IPS DF 6.9 (cell line): ENCODE measurements at regions not wholly inside any gene's neighbourhood (a gene's known extent, or its start where the extent isn't known, plus 50 kb on each side); places are given as distances from the start of the nearest gene placed in this dataset.

Experiments used
- DNase-seq: peaks from one replicate; pipeline ENCODE4 v3.0.0-alpha.2; 2013; ENCODE audit warnings: low read depth, low spot score
- H3K27ac ChIP-seq: one replicate; pipeline ENCODE4 v1.5.1; 2013; ENCODE audit warnings: low read length, control low read depth
- H3K27me3 ChIP-seq: 2 replicates; pipeline ENCODE4 v1.6.1; 2013; ENCODE audit warnings: mild to moderate bottlenecking, low read length; ENCODE audit not compliant: control insufficient read depth, insufficient read depth
- H3K36me3 ChIP-seq: 2 replicates; pipeline ENCODE4 v1.6.1; 2013; ENCODE audit warnings: low read length; ENCODE audit not compliant: control insufficient read depth, insufficient read depth
- H3K4me1 ChIP-seq: 2 replicates; pipeline ENCODE4 v1.6.1; 2013; ENCODE audit warnings: low read length; ENCODE audit not compliant: control insufficient read depth, insufficient read depth
- H3K4me3 ChIP-seq: 2 replicates; pipeline ENCODE4 v1.5.1; 2013; ENCODE audit warnings: mild to moderate bottlenecking, low read length
- H3K9me3 ChIP-seq: 2 replicates; pipeline ENCODE4 v1.6.1; 2013; ENCODE audit warnings: low read length, inconsistent platforms; ENCODE audit not compliant: control insufficient read depth, insufficient read depth
- WGBS: extraction: QIAGEN DNeasy Blood & Tissue Kit; methylation state at CpG from one replicate; pipeline ENCODE4 v1.1.7; 2013; ENCODE audit warnings: mixed read lengths, missing lambda C conversion rate; ENCODE audit not compliant: insufficient read length, insufficient coverage; 5-methylcytosine and 5-hydroxymethylcytosine counted together

DNA sequence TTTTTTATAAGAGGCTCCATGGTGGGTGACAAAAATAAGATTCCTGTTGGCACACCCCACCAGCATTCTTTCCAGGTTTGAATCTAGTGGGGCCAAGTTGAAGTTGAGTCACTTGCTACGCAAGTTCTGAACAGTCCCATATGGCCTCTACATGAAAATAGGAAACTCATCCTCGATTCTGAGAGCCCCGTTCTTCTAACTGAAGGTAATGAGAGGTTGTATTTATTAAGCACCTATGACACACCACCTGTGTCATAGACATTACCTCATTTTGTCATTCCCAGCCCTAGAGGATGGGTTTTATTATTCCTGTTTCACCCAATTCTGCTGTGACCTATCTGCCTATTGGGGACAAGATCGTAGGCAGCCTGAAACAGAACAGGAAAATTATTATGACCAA is 131.7 kb downstream of the ACTL7B start:
- no CpG with 5 or more reads among the region's 4 CpGs for WGBS

DNA sequence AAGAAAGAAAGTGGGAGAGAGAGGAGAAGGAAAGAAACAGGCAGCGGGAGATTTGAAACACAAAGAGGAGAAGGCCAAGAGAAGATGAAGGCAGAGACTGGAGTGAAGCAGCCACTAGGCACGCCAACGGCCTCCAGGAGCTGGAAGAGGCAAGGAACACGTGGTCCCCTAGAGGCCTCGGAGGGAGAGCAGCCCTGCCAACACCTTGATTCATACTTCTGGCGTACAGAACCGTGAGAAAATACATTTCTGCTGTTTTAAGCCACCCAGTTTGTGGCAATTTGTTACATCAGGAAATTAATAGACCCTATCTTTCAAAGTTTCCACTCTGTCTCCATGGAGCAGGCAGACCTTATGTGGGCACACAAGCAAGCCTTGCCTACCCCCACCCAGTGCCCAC is 133.4 kb downstream of the ACTL7B start:
- Histone ChIP-seq H3K4me3 (no peak overlapping the region), H3K27me3 (no peaks in the 10 kb centered on the region), H3K9me3 (no peaks in the 10 kb centered on the region), H3K27ac (no peak overlapping the region), H3K36me3 (no peaks in the 10 kb centered on the region), H3K4me1 (no peaks in the 10 kb centered on the region)
- no peak for DNase-seq
- no CpG with 5 or more reads among the region's 7 CpGs for WGBS

More for the DNA sequence above, 131.7 kb downstream of the ACTL7B start:
- H3K4me3 ChIP-seq: no peak overlapping the region
- no peaks in the 10 kb centered on the region for H3K27me3 ChIP-seq
- no peaks in the 10 kb centered on the region for H3K9me3 ChIP-seq
- no peak overlapping the region for H3K27ac ChIP-seq
- H3K36me3 ChIP-seq: no peaks in the 10 kb centered on the region
- DNase-seq: no peak
- H3K4me1 ChIP-seq: no peaks in the 10 kb centered on the region

DNA sequence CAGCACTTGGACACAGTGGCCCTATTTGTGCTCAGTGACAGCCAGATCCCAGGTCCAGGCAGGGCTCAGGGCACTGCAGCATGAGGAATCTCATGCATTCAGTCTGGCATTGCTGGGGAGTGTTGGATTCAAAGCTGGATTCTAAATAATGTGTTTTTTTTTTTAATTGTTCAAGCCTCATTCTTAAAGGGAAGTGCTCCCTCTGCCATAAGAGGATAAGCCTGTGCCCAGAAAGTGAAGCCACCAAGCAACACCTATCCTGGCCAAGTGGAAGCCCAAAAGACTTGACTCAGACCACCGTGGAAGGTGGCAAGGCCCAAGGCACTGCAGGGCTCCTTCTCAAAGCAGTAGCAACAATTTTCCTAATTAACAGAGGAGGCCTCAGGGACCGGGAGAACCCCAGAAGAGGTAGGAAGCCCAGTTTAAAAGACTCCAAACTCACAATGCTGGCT is 135.6 kb downstream of the ACTL7B start:
- H3K4me3 ChIP-seq: no peak overlapping the region
- no peaks in the 10 kb centered on the region for H3K36me3 ChIP-seq
- H3K27ac ChIP-seq: no peak overlapping the region
- H3K27me3 ChIP-seq: no peaks in the 10 kb centered on the region
- DNase-seq: no peak
- no peaks in the 10 kb centered on the region for H3K4me1 ChIP-seq
- WGBS: no CpG with 5 or more reads among the region's 2 CpGs
- no peaks in the 10 kb centered on the region for H3K9me3 ChIP-seq

DNA sequence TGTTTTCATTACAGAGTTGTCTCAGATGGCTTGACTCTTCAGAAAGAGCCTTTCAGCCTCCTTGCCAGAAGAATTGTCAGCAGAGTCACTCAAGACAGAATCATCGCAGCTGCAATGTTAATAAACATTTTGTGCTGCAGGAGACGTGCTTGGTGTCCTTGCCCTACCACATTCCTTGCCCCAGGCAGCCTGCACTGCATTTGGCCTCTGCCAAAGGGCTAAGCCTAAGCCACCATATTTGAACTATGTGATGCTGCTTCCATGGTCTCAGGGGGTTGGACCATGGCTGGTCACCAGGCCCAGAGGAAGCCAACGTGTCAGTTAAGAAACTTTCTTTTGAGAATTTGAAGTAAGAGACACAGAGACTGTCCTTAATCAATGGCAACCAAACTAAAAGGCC is 145.4 kb downstream of the ACTL7B start:
- Histone ChIP-seq H3K4me3 (no peak overlapping the region), H3K4me1 (no peaks in the 10 kb centered on the region), H3K9me3 (no peaks in the 10 kb centered on the region), H3K36me3 (no peaks in the 10 kb centered on the region), H3K27me3 (no peaks in the 10 kb centered on the region), H3K27ac (no peak overlapping the region)
- no CpG with 5 or more reads among the region's 3 CpGs for WGBS
- DNase-seq: no peak

DNA sequence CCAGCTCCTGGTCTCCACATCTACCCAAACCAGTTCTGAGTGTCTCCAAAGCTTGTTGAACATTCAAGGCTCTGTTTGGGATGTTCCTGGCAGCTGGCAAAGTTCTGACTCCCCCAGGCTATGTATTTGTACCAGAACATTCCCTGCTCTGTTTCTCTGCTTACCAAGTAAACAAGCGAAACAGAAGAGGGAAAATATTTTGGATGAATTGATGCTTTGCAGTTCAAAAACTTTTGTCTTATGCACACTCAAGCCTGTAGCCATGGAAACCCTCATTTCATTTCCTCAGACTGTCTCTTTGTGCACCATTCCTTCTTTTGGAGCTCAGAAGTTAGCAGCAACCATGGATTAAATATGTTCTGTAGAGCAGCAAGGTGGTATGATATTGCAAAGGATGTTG is 145.8 kb downstream of the ACTL7B start:
- no peaks in the 10 kb centered on the region for H3K9me3 ChIP-seq
- WGBS: no CpG with 5 or more reads among the region's 1 CpG
- DNase-seq: no peak
- H3K27me3 ChIP-seq: no peaks in the 10 kb centered on the region
- H3K27ac ChIP-seq: no peak overlapping the region
- H3K4me1 ChIP-seq: no peaks in the 10 kb centered on the region
- H3K4me3 ChIP-seq: no peak overlapping the region
- H3K36me3 ChIP-seq: no peaks in the 10 kb centered on the region

DNA sequence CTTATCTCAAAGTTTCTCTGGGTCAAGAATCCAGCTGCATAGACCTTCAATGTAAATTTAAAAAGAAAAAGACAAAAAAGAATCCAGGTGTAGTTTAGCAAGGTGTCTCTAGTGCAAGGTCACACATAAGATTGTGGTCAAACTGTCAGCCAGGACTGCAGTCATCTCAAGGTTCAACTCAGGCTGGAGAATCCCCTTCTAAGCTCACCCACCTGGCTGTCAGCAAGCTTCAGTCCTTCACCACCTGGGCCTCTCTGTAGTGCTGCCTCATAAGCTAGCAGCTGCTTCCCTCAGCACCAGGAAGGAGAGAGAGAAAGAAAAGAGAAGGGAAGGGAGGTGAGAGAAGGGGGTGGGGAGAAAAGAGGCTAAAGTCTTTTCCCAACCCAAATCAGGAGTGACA is 146.7 kb downstream of the ACTL7B start:
- H3K36me3 ChIP-seq: no peaks in the 10 kb centered on the region
- no peaks in the 10 kb centered on the region for H3K27me3 ChIP-seq
- no peak for DNase-seq
- no peaks in the 10 kb centered on the region for H3K4me1 ChIP-seq
- H3K27ac ChIP-seq: no peak overlapping the region
- no peaks in the 10 kb centered on the region for H3K9me3 ChIP-seq
- H3K4me3 ChIP-seq: no peak overlapping the region

DNA sequence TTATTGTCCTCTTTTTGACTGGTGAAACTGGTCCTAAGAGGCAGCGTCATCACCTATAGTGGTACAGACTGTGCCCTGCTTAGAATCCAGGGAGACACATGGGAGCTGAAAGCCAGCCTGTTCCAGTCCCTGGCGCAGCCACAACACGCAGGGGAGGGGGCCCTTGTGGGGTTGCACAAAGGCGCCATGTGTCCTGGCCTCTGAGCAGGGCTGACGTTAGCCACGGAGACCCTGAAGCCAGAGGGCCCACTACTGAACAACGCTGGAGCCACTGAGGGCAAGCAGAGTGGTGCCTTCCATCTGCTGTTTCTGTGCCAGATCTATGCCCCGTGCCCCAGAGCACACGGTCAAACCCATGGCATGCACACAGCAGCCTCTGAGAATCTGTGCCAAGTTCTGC is 147.3 kb downstream of the ACTL7B start:
- WGBS: no CpG with 5 or more reads among the region's 9 CpGs
- DNase-seq: no peak
- H3K4me1 ChIP-seq: no peaks in the 10 kb centered on the region

DNA sequence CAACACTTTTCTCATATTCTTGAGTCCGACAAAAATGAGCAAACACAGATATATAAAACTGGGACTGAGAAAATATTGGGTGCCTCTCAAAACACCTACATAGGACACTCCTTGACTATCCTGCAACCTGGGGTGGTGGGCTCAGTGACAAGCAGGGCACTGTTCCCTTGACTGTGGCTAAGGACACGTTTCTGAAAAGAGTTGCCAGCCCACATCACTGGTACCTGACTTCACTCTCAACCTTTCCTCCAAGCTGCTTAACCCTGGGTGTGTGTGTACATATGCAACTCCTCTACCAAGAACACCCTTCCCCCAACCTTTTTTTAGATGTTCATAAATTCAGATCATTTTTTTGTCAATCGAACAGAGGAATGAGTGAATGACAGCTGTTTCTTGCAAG is 148.7 kb downstream of the ACTL7B start:
- no peak for DNase-seq
- WGBS: no CpG with 5 or more reads among the region's 3 CpGs
- Histone ChIP-seq H3K27ac (no peak overlapping the region), H3K36me3 (no peaks in the 10 kb centered on the region), H3K9me3 (no peaks in the 10 kb centered on the region), H3K4me3 (no peak overlapping the region), H3K27me3 (no peaks in the 10 kb centered on the region), H3K4me1 (no peaks in the 10 kb centered on the region)

More for the DNA sequence above, 147.3 kb downstream of the ACTL7B start:
- H3K27ac ChIP-seq: no peak overlapping the region
- H3K27me3 ChIP-seq: no peaks in the 10 kb centered on the region
- no peaks in the 10 kb centered on the region for H3K36me3 ChIP-seq
- no peak overlapping the region for H3K4me3 ChIP-seq
- no peaks in the 10 kb centered on the region for H3K9me3 ChIP-seq

DNA sequence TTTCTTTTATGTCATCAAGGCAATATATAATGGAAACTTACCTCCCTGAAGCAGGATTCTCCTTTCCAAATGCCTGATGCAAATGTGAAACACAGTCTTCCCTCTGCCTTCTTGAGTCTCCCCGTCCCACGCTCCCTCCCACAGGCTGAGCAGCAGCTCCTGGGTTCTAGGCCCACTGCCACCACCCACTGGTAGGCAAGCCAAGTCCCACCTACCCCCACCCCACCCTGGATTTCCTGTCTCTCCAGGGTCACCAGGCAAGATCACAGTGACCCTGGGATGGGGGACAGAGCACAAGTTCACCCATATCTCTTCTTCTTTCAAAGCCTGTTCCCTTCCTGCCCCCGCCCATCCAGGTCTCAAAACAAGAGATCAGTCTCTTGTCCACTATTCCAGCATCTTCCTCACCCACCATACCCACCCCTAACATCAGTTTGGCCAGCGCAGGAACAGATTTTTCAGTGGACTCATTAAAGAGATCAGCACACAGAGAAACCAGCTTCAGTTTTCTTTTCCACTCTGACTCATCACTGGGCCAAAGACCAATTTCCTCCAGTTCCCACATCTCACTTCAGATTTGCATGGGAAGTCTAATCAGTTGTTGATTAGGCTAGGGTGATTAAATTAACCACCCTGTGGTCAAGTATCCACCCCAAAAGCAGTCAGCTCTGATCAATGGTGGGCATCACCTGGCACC is 151.5 kb downstream of the ACTL7B start:
- Histone ChIP-seq H3K9me3 (no peaks in the 10 kb centered on the region), H3K4me3 (no peak overlapping the region), H3K4me1 (no peaks in the 10 kb centered on the region), H3K27ac (no peak overlapping the region), H3K27me3 (no peaks in the 10 kb centered on the region), H3K36me3 (no peaks in the 10 kb centered on the region)
- no CpG with 5 or more reads among the region's 4 CpGs for WGBS
- DNase-seq: no peak

DNA sequence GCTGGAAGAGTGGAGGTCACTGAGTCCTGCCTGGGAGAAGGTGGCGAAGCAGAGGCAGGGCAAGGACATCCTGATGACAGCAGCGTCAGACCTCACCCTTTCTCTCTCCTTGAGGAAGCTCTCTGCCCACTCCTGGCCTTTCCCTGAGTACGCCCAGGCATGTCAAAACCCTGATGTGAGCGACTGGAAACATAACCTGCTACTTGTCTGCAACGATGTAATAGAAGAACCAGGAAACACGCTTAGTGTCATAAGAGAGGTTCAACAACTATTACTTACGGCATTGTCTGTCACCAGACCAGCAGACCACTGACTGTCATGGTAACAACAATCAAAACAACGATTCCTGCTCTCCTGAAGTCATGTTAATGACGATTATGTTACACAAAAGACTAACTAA is 152.4 kb downstream of the ACTL7B start:
- no CpG with 5 or more reads among the region's 9 CpGs for WGBS
- H3K36me3 ChIP-seq: no peaks in the 10 kb centered on the region

DNA sequence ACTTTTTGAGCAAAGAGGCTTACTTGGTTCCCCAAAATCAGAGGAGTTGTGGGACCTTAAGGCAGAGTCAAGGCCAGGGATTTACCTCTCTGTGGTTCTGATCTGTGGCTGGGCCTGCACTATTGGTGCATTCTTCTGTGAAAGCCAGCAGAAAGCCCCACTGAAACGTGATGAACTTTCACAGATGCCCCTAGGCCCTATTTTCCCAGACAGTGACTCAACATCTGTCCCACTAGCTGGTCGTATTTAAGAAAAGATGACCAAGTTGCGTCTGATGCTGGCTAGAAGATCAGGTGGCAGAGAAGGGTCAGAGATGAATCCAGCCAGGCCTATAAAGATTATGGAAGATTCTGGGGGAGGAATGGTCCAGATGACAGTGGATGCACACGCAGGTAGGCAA is 153.1 kb downstream of the ACTL7B start:
- WGBS: no CpG with 5 or more reads among the region's 4 CpGs
- no peaks in the 10 kb centered on the region for H3K36me3 ChIP-seq
- H3K4me3 ChIP-seq: no peak overlapping the region
- H3K9me3 ChIP-seq: no peaks in the 10 kb centered on the region
- DNase-seq: no peak
- H3K27me3 ChIP-seq: no peaks in the 10 kb centered on the region
- H3K27ac ChIP-seq: no peak overlapping the region
- no peaks in the 10 kb centered on the region for H3K4me1 ChIP-seq

More for the DNA sequence above, 152.4 kb downstream of the ACTL7B start:
- Histone ChIP-seq H3K27me3 (no peaks in the 10 kb centered on the region), H3K4me3 (no peak overlapping the region), H3K27ac (no peak overlapping the region), H3K9me3 (no peaks in the 10 kb centered on the region), H3K4me1 (no peaks in the 10 kb centered on the region)
- no peak for DNase-seq
